ENCODE measurements at regions not wholly inside any gene's neighbourhood (a gene's known extent, or its start where the extent isn't known, plus 50 kb on each side); places are given as distances from the start of the nearest gene placed in this dataset.

DNA sequence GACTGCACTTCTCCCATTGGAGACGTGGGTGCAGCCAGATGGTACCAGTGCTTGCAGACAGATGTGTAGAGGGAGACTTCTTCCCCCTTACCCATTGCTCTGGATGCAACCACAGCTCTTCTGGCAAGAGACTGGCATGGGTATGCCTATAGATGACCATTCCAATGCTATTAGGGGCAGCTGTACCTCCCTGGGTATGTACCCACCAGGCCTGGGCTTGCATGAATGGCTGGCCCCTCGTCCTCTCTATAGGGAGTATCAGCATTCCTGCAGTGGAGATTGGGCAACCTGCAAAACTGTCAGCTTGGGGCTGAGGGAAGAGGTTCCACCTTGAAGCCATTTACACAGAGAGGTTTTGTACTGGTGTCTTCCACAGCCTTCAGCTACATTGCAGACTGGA lies 57.6 kb upstream of the FXR1 start:
- Histone ChIP-seq H3K36me3 (ENCODE audit: control insufficient read depth, low read length) (no peaks in the 10 kb centered on the region), H3K79me2 (ENCODE audit: control insufficient read depth, low read length) (no peaks in the 10 kb centered on the region), H3K4me1 (ENCODE audit: control insufficient read depth, low read length) (no peaks in the 10 kb centered on the region), H3K4me2 (ENCODE audit: low read length) (no peak overlapping the region), H3K27ac (ENCODE audit: low read depth, low read length) (no peak overlapping the region), H4K20me1 (ENCODE audit: control insufficient read depth, insufficient read depth, low read depth, low read length) (no peaks in the 10 kb centered on the region), H3F3A (ENCODE audit: control insufficient read depth, insufficient read depth) (no peaks in the 10 kb centered on the region), H3K27me3 (ENCODE audit: control insufficient read depth, low read length) (0 out of 2 replicates have a peak, but pooled peaks cover 2% of the 10 kb centered on the region), H3K9me3 (ENCODE audit: control insufficient read depth, insufficient read depth, low read length) (no peaks in the 10 kb centered on the region), H3K9me2 (replicated peaks; ENCODE audit: control insufficient read depth, low read length) (no peaks in the 10 kb centered on the region), H3K4me3 (ENCODE audit: low read length) (no peak overlapping the region)
- TF ChIP-seq, protein P1, sequence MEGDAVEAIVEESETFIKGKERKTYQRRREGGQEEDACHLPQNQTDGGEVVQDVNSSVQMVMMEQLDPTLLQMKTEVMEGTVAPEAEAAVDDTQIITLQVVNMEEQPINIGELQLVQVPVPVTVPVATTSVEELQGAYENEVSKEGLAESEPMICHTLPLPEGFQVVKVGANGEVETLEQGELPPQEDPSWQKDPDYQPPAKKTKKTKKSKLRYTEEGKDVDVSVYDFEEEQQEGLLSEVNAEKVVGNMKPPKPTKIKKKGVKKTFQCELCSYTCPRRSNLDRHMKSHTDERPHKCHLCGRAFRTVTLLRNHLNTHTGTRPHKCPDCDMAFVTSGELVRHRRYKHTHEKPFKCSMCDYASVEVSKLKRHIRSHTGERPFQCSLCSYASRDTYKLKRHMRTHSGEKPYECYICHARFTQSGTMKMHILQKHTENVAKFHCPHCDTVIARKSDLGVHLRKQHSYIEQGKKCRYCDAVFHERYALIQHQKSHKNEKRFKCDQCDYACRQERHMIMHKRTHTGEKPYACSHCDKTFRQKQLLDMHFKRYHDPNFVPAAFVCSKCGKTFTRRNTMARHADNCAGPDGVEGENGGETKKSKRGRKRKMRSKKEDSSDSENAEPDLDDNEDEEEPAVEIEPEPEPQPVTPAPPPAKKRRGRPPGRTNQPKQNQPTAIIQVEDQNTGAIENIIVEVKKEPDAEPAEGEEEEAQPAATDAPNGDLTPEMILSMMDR (IDR thresholded peaks at IDR 0.05; ENCODE audit: low read depth, low read length, poor library complexity, severe bottlenecking) = no peak
- no peak for TF ChIP-seq EZH2phosphoT487 (IDR thresholded peaks at IDR 0.05; ENCODE audit: borderline replicate concordance, low read length)

DNA sequence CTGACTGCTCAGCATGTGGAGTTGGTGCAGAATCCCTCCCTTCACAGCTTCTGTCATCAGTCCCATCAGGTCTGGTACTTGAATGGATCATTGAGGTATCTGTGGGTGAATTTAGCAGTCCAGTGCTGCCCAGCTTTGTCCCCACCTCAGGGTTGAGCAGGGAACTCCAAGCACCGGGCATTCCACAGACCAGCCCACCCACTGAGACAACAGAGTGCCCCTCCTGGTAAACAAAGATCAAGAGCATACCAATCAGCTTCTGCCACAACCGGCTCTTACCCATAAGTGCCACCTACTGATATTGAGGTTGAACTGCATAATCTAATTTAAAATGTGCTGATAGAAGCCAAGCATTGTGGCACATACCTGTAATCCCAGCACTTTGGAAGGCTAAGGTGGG lies 57.1 kb upstream of the FXR1 start:
- no peak overlapping the region for H3K4me3 ChIP-seq (ENCODE audit: low read length)
- no peak overlapping the region for H3K27ac ChIP-seq (ENCODE audit: low read depth, low read length)
- no peaks in the 10 kb centered on the region for H3K79me2 ChIP-seq (ENCODE audit: control insufficient read depth, low read length)
- H3K4me2 ChIP-seq (ENCODE audit: low read length) = no peak overlapping the region
- H3K9me2 ChIP-seq (replicated peaks; ENCODE audit: control insufficient read depth, low read length) = no peaks in the 10 kb centered on the region
- no peaks in the 10 kb centered on the region for H3K9me3 ChIP-seq (ENCODE audit: control insufficient read depth, insufficient read depth, low read length)
- H4K20me1 ChIP-seq (ENCODE audit: control insufficient read depth, insufficient read depth, low read depth, low read length) = no peaks in the 10 kb centered on the region
- no peaks in the 10 kb centered on the region for H3F3A ChIP-seq (ENCODE audit: control insufficient read depth, insufficient read depth)
- TF ChIP-seq, protein P1 (IDR thresholded peaks at IDR 0.05; ENCODE audit: low read depth, low read length, poor library complexity, severe bottlenecking) = peak; percentile 52
- no peak for TF ChIP-seq EZH2phosphoT487 (IDR thresholded peaks at IDR 0.05; ENCODE audit: borderline replicate concordance, low read length)
- H3K27me3 ChIP-seq (ENCODE audit: control insufficient read depth, low read length) = 0 out of 2 replicates have a peak, but pooled peaks cover 2% of the 10 kb centered on the region
- H3K4me1 ChIP-seq (ENCODE audit: control insufficient read depth, low read length) = no peaks in the 10 kb centered on the region
- no peaks in the 10 kb centered on the region for H3K36me3 ChIP-seq (ENCODE audit: control insufficient read depth, low read length)

DNA sequence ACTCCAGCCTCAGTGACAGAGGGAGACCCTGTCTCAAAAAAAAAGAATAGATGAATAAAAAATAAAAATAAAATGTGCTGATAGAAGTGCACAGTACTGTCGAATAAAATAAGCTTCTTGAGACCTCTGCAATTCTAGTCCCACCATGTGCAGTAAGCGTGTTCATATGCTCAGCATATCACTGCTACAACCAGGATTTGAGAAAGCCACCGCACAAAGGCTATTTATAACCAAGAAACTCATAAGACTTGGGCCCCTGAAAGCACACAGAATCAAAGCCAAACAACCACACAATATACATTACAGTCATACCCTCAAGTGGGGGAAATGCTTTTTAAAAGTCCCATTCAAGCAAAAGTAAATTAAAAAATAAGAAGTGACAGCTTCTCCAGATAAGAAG lies 56.5 kb upstream of the FXR1 start:
- TF ChIP-seq, protein P1 (IDR thresholded peaks at IDR 0.05; ENCODE audit: low read depth, low read length, poor library complexity, severe bottlenecking) = no peak
- TF ChIP-seq EZH2phosphoT487 (IDR thresholded peaks at IDR 0.05; ENCODE audit: borderline replicate concordance, low read length) = no peak
- H3K4me3 ChIP-seq (ENCODE audit: low read length) = no peak overlapping the region
- no peaks in the 10 kb centered on the region for H3K36me3 ChIP-seq (ENCODE audit: control insufficient read depth, low read length)
- H3K79me2 ChIP-seq (ENCODE audit: control insufficient read depth, low read length) = no peaks in the 10 kb centered on the region
- H3K9me3 ChIP-seq (ENCODE audit: control insufficient read depth, insufficient read depth, low read length) = no peaks in the 10 kb centered on the region
- H3K9me2 ChIP-seq (replicated peaks; ENCODE audit: control insufficient read depth, low read length) = no peaks in the 10 kb centered on the region
- 0 out of 2 replicates have a peak, but pooled peaks cover 2% of the 10 kb centered on the region for H3K27me3 ChIP-seq (ENCODE audit: control insufficient read depth, low read length)
- H3K4me1 ChIP-seq (ENCODE audit: control insufficient read depth, low read length) = no peaks in the 10 kb centered on the region
- no peak overlapping the region for H3K27ac ChIP-seq (ENCODE audit: low read depth, low read length)
- H3K4me2 ChIP-seq (ENCODE audit: low read length) = no peak overlapping the region
- H4K20me1 ChIP-seq (ENCODE audit: control insufficient read depth, insufficient read depth, low read depth, low read length) = no peaks in the 10 kb centered on the region
- H3F3A ChIP-seq (ENCODE audit: control insufficient read depth, insufficient read depth) = no peaks in the 10 kb centered on the region
